Neural cell (in vitro differentiated cells): ENCODE measurements at regions not wholly inside any gene's neighbourhood (a gene's known extent, or its start where the extent isn't known, plus 50 kb on each side); places are given as distances from the start of the nearest gene placed in this dataset.
"Not testable (repeated sequence)": the region's sequence is repeated elsewhere in the genome, so short reads cannot be mapped to it uniquely, and the experiment has no call there.

Experiments used
- H2AFZ ChIP-seq: fragments of 200-600, 300-800 bp; sonication (generic), shearing (Covaris generic); 2 replicates; pipeline ENCODE4 v1.6.0; 2014; ENCODE audit warnings: low read depth, mild to moderate bottlenecking, antibody characterized with exemption, low read length, moderate library complexity
- H3F3A ChIP-seq: fragments of 200-600 bp; shearing (Covaris generic); 2 replicates; pipeline ENCODE4 v1.6.1; 2016; ENCODE audit warnings: mild to moderate bottlenecking, moderate library complexity, mixed read lengths, antibody characterized with exemption, low read length; ENCODE audit not compliant: insufficient read depth, poor library complexity, severe bottlenecking
- H3K27ac ChIP-seq: fragments of 200-600, 300-800 bp; sonication (generic), shearing (Covaris generic); 2 replicates; pipeline ENCODE4 v1.5.1; 2014; ENCODE audit warnings: mild to moderate bottlenecking, low read length, moderate library complexity
- H3K27me3 ChIP-seq: fragments of 300-800, 200-600 bp; sonication (generic), shearing (Covaris generic); 2 replicates; pipeline ENCODE4 v1.6.0; 2014; ENCODE audit warnings: mild to moderate bottlenecking, low read depth, low read length, moderate library complexity; ENCODE audit not compliant: insufficient read depth
- H3K36me3 ChIP-seq: fragments of 300-800, 200-600 bp; sonication (generic), shearing (Covaris generic); 2 replicates; pipeline ENCODE4 v1.5.1; 2014; ENCODE audit warnings: mild to moderate bottlenecking, antibody characterized with exemption, low read length, moderate library complexity; ENCODE audit not compliant: insufficient read depth
- H3K4me2 ChIP-seq: fragments of 300-800, 200-600 bp; sonication (generic), shearing (Covaris generic); 2 replicates; pipeline ENCODE4 v1.6.0; 2014; ENCODE audit warnings: mild to moderate bottlenecking, low read length
- H3K4me3 ChIP-seq: fragments of 300-800, 200-600 bp; sonication (generic), shearing (Covaris generic); 2 replicates; pipeline ENCODE4 v1.5.1; 2014; ENCODE audit warnings: mild to moderate bottlenecking, low read length, moderate library complexity
- H3K79me2 ChIP-seq: fragments of 200-600 bp; shearing (Covaris generic); replicated peaks from 2 replicates; pipeline ENCODE4 v1.6.0; 2014; ENCODE audit warnings: mild to moderate bottlenecking, low read length, moderate library complexity; ENCODE audit not compliant: insufficient read depth
- H3K9ac ChIP-seq: fragments of 300-800, 200-600 bp; sonication (generic), shearing (Covaris generic); 2 replicates; pipeline ENCODE4 v1.6.1; 2016; ENCODE audit warnings: mild to moderate bottlenecking, low read length, mixed read lengths
- H3K9me2 ChIP-seq: fragments of 200-600 bp; shearing (Covaris generic); 2 replicates; pipeline ENCODE4 v1.6.1; 2016; ENCODE audit warnings: mild to moderate bottlenecking, low read length, mixed read lengths; ENCODE audit not compliant: insufficient read depth
- H3K9me3 ChIP-seq: fragments of 200-600, 300-800 bp; sonication (generic), shearing (Covaris generic); 2 replicates; pipeline ENCODE4 v1.6.1; 2016; ENCODE audit warnings: mild to moderate bottlenecking, mixed run types, low read length, moderate library complexity, mixed read lengths
- H4K20me1 ChIP-seq: fragments of 200-600 bp; shearing (Covaris generic); 2 replicates; pipeline ENCODE4 v1.6.1; 2016; ENCODE audit warnings: mild to moderate bottlenecking, mixed run types; ENCODE audit not compliant: insufficient read depth
- CTCF ChIP-seq: fragments of 450-650 bp; IDR thresholded peaks from 2 replicates; pipeline ENCODE4 v1.5.1; 2014; ENCODE audit warnings: antibody characterized with exemption, mild to moderate bottlenecking, moderate library complexity; ENCODE audit not compliant: poor library complexity, severe bottlenecking
- EP300 ChIP-seq: fragments of 450-650 bp; conservative IDR thresholded peaks from 2 replicates; pipeline ENCODE4 v1.6.1; 2014; ENCODE audit warnings: antibody characterized with exemption, mild to moderate bottlenecking, moderate library complexity; ENCODE audit not compliant: poor library complexity, severe bottlenecking
- EZH2 ChIP-seq: fragments of 200-600, 300-800 bp; shearing (Covaris generic), sonication (generic); IDR thresholded peaks from 2 replicates; pipeline ENCODE4 v1.6.1; 2014; ENCODE audit warnings: antibody characterized with exemption, low read length, borderline replicate concordance, mild to moderate bottlenecking; ENCODE audit not compliant: insufficient read depth, poor library complexity, severe bottlenecking
- MXI1 ChIP-seq: fragments of 450-650 bp; conservative IDR thresholded peaks from 2 replicates; pipeline ENCODE4 v1.6.1; 2014; ENCODE audit warnings: antibody characterized with exemption, mild to moderate bottlenecking; ENCODE audit not compliant: poor library complexity, severe bottlenecking
- POLR2AphosphoS5 ChIP-seq: IDR thresholded peaks from 2 replicates; pipeline ENCODE4 v1.6.1; 2012
- RAD21 ChIP-seq: fragments of 450-650 bp; conservative IDR thresholded peaks from 2 replicates; pipeline ENCODE4 v1.6.1; 2014; ENCODE audit warnings: antibody characterized with exemption, mild to moderate bottlenecking, moderate library complexity
- REST ChIP-seq: IDR thresholded peaks from 2 replicates; pipeline ENCODE4 v1.6.1; 2012; ENCODE audit warnings: borderline replicate concordance
- SMC3 ChIP-seq: fragments of 450-650 bp; conservative IDR thresholded peaks from 2 replicates; pipeline ENCODE4 v1.6.1; 2014; ENCODE audit warnings: antibody characterized with exemption, mild to moderate bottlenecking, moderate library complexity; ENCODE audit not compliant: poor library complexity
- TAF1 ChIP-seq: IDR thresholded peaks from 2 replicates; pipeline ENCODE4 v1.6.1; 2012; ENCODE audit warnings: low read depth

GRCh38 chr12:20109676-20110075 is 258.7 kb upstream of the PDE3A start:
- no peak overlapping the region for H3K4me3 ChIP-seq
- H2AFZ ChIP-seq = no peak overlapping the region
- H3K4me2 ChIP-seq = no peak overlapping the region
- H3K9me2 ChIP-seq = no peaks in the 10 kb centered on the region
- no peaks in the 10 kb centered on the region for H3K79me2 ChIP-seq
- H3K27ac ChIP-seq = no peak overlapping the region
- H3K36me3 ChIP-seq = no peaks in the 10 kb centered on the region
- H3K9ac ChIP-seq = no peak overlapping the region
- H3K27me3 ChIP-seq = no peaks in the 10 kb centered on the region
- H3K9me3 ChIP-seq = no peaks in the 10 kb centered on the region
- no peaks in the 10 kb centered on the region for H3F3A ChIP-seq
- no peak for TF ChIP-seq TAF1
- no peak for TF ChIP-seq CTCF
- no peak for TF ChIP-seq POLR2AphosphoS5
- no peak for TF ChIP-seq RAD21
- no peak for TF ChIP-seq EZH2
- TF ChIP-seq EP300 = no peak
- no peak for TF ChIP-seq SMC3
- no peak for TF ChIP-seq REST
- no peak for TF ChIP-seq MXI1
- H4K20me1 ChIP-seq = no peaks in the 10 kb centered on the region

GRCh38 chr12:20115371-20115770 is 253.0 kb upstream of the PDE3A start:
- not testable (repeated sequence) for H3K9me2 ChIP-seq, H3K36me3 ChIP-seq, H3K79me2 ChIP-seq, H3K27me3 ChIP-seq, H3K9ac ChIP-seq, H4K20me1 ChIP-seq, H3K4me3 ChIP-seq, H2AFZ ChIP-seq, H3K4me2 ChIP-seq, H3K9me3 ChIP-seq, H3F3A ChIP-seq, H3K27ac ChIP-seq
